ENCODE measurements at regions not wholly inside any gene's neighbourhood (a gene's known extent, or its start where the extent isn't known, plus 50 kb on each side); places are given as distances from the start of the nearest gene placed in this dataset.
"Not testable (repeated sequence)": the region's sequence is repeated elsewhere in the genome, so short reads cannot be mapped to it uniquely, and the experiment has no call there.

GRCh38 chr4:81785338-81785737 lies 313.6 kb upstream of the RASGEF1B start:
- DNase-seq: no peak

- DNase-seq: no peak
Measured at GRCh38 chr4:81783558-81783957, 311.9 kb upstream of the RASGEF1B start.

GRCh38 chr4:81781799-81782198 lies 310.1 kb upstream of the RASGEF1B start:
- DNase-seq: no peak

- DNase-seq: not testable (repeated sequence)
Measured at GRCh38 chr4:81777718-81778117, 306.0 kb upstream of the RASGEF1B start.

- no peak for DNase-seq
Measured at GRCh38 chr4:81776794-81777193, 305.1 kb upstream of the RASGEF1B start.

GRCh38 chr4:81773557-81773956 lies 301.9 kb upstream of the RASGEF1B start:
- DNase-seq: no peak

GRCh38 chr4:81771721-81772120 lies 300.0 kb upstream of the RASGEF1B start:
- no peak for DNase-seq

GRCh38 chr4:81769244-81769643 lies 297.5 kb upstream of the RASGEF1B start:
- no peak for DNase-seq

- DNase-seq: peak in 1 of 56 donors; percentile 1
Measured at GRCh38 chr4:81758574-81759264, 287.0 kb upstream of the RASGEF1B start.

- peak in 20 of 56 donors; percentile 0 to 41 (median 12) for DNase-seq
Measured at GRCh38 chr4:81757691-81758090, 286.0 kb upstream of the RASGEF1B start.

GRCh38 chr4:81756973-81757372 lies 285.3 kb upstream of the RASGEF1B start:
- DNase-seq: no peak

- DNase-seq: no peak
Measured at GRCh38 chr4:81756042-81756441, 284.3 kb upstream of the RASGEF1B start.

- DNase-seq: peak in 1 of 56 donors; percentile 11
Measured at GRCh38 chr4:81754169-81754568, 282.5 kb upstream of the RASGEF1B start.

- DNase-seq: no peak
Measured at GRCh38 chr4:81751531-81752289, 280.0 kb upstream of the RASGEF1B start.

- DNase-seq: peak in 2 of 56 donors; percentile 2 to 16
Measured at GRCh38 chr4:81747242-81747930, 275.7 kb upstream of the RASGEF1B start.

- no peak for DNase-seq
Measured at GRCh38 chr4:81746773-81747172, 275.1 kb upstream of the RASGEF1B start.

- no peak for DNase-seq
Measured at GRCh38 chr4:81746071-81746470, 274.4 kb upstream of the RASGEF1B start.

- no peak for DNase-seq
Measured at GRCh38 chr4:81745050-81745449, 273.3 kb upstream of the RASGEF1B start.

- DNase-seq: no peak
Measured at GRCh38 chr4:81743731-81744435, 272.2 kb upstream of the RASGEF1B start.

- peak in 1 of 56 donors; percentile 3 for DNase-seq
Measured at GRCh38 chr4:81740487-81740886, 268.8 kb upstream of the RASGEF1B start.

GRCh38 chr4:81738891-81739290 lies 267.2 kb upstream of the RASGEF1B start:
- no peak for DNase-seq
